ENCODE measurements at regions not wholly inside any gene's neighbourhood (a gene's known extent, or its start where the extent isn't known, plus 50 kb on each side); places are given as distances from the start of the nearest gene placed in this dataset.

DNA sequence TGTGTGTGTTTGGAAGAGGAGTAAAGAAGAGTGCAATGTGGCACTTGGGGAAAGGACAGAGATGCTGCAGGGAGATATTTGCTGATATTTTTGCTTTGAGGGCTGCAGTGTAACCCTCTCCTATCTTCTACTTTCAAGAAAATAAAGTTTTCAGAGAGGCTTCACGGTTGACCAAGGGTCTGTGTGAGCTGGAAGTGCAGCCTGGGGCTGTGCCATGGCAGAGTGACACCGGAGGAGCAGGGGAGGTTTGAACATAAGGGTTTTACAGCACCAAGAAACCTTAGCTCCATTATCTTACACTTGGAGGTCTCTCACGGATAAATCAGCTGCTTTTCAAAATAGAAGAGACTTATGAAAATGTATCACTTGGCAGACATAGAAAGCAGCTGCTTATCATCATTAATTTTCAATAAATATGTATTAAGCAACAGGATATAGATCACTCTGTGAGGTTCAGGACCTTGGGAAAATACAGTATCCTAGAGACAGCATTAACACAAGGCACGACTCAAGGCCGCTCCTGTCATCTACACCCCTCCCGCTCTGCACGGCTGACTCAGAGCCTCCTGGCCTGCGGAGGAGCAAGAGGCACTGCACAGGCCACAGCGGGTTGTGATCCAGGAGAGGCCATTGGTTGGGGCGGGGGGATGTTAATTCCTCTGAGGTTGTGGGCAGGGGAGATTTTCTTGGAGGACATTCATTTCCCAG, 127.8 kb downstream of the COPS8 start:
- no peak for TF ChIP-seq CEBPB (IDR thresholded peaks at IDR 0.05)
- TF ChIP-seq YY1 (IDR thresholded peaks at IDR 0.05; ENCODE audit: low read depth) = no peak
- no peak for TF ChIP-seq NFIC (IDR thresholded peaks at IDR 0.05)
- no peak for TF ChIP-seq RAD21 (IDR thresholded peaks at IDR 0.05; ENCODE audit: low read depth)
- no peak for TF ChIP-seq EGR1 (IDR thresholded peaks at IDR 0.05)
- TF ChIP-seq, protein P1, sequence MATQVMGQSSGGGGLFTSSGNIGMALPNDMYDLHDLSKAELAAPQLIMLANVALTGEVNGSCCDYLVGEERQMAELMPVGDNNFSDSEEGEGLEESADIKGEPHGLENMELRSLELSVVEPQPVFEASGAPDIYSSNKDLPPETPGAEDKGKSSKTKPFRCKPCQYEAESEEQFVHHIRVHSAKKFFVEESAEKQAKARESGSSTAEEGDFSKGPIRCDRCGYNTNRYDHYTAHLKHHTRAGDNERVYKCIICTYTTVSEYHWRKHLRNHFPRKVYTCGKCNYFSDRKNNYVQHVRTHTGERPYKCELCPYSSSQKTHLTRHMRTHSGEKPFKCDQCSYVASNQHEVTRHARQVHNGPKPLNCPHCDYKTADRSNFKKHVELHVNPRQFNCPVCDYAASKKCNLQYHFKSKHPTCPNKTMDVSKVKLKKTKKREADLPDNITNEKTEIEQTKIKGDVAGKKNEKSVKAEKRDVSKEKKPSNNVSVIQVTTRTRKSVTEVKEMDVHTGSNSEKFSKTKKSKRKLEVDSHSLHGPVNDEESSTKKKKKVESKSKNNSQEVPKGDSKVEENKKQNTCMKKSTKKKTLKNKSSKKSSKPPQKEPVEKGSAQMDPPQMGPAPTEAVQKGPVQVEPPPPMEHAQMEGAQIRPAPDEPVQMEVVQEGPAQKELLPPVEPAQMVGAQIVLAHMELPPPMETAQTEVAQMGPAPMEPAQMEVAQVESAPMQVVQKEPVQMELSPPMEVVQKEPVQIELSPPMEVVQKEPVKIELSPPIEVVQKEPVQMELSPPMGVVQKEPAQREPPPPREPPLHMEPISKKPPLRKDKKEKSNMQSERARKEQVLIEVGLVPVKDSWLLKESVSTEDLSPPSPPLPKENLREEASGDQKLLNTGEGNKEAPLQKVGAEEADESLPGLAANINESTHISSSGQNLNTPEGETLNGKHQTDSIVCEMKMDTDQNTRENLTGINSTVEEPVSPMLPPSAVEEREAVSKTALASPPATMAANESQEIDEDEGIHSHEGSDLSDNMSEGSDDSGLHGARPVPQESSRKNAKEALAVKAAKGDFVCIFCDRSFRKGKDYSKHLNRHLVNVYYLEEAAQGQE (IDR thresholded peaks at IDR 0.05; ENCODE audit: low read depth) = no peak
- TF ChIP-seq, protein P2, sequence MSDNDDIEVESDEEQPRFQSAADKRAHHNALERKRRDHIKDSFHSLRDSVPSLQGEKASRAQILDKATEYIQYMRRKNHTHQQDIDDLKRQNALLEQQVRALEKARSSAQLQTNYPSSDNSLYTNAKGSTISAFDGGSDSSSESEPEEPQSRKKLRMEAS (IDR thresholded peaks at IDR 0.05) = no peak
